Tibial artery (tissue), 4 donors: ENCODE measurements at regions not wholly inside any gene's neighbourhood (a gene's known extent, or its start where the extent isn't known, plus 50 kb on each side); places are given as distances from the start of the nearest gene placed in this dataset.
"Not testable (repeated sequence)": the region's sequence is repeated elsewhere in the genome, so short reads cannot be mapped to it uniquely, and the experiment has no call there.

ENCODE experiments used
- DNase-seq, 2 donors: peaks; one replicate each; pipeline ENCODE4 v3.0.0-alpha.2; 2019
- H3K27ac ChIP-seq, 2 donors: fragments of 200-600 bp; sonication (generic) in 1 of 2; 1 replicate in 1 of 2; 2 replicates in 1 of 2; pipeline ENCODE4 v1.5.1; 2018 to 2019; ENCODE audit warnings: mild to moderate bottlenecking in 1 of 2
- H3K27me3 ChIP-seq, 2 donors: fragments of 200-600 bp; sonication (generic) in 1 of 2; one replicate each; pipeline versions ENCODE4 v1.5.1 to v1.6.0; 2016 to 2019
- H3K36me3 ChIP-seq, 3 donors: fragments of 200-600 bp; sonication (generic) in 2 of 3; one replicate each; pipeline ENCODE4 v1.5.1; 2016 to 2019; ENCODE audit warnings: mild to moderate bottlenecking in 2 of 3
- H3K4me1 ChIP-seq, 4 donors: fragments of 200-600 bp; sonication (generic) in 2 of 4; 1 replicate in 3 of 4; 2 replicates in 1 of 4; pipeline ENCODE4 v1.5.1; 2016 to 2019
- H3K4me3 ChIP-seq, 2 donors: fragments of 200-600 bp; sonication (generic) in 1 of 2; 1 replicate in 1 of 2; 2 replicates in 1 of 2; pipeline ENCODE4 v1.5.1; 2018 to 2019; ENCODE audit warnings: mild to moderate bottlenecking in 2 of 2
- H3K9me3 ChIP-seq, 3 donors: fragments of 200-600 bp; sonication (generic) in 1 of 3; one replicate each; pipeline ENCODE4 v1.5.1; 2016 to 2019
- intact Hi-C: fragments of 100-400 bp; cut with DNase I; formaldehyde crosslinking; loops from one replicate; pipeline ENCODE4 v1.15.0; 2023; ENCODE audit warnings: low total_unique reads
- TF ChIP-seq, protein P1 (sequence below), 2 experiments: fragments of 200-600 bp in 1 of 2; fragments of 450-650 bp in 1 of 2; IDR thresholded peaks; one replicate each; pipeline ENCODE4 v1.5.1; 2017 to 2019; ENCODE audit warnings: antibody characterized with exemption in 2 of 2, mild to moderate bottlenecking in 1 of 2, moderate library complexity in 1 of 2

DNA sequence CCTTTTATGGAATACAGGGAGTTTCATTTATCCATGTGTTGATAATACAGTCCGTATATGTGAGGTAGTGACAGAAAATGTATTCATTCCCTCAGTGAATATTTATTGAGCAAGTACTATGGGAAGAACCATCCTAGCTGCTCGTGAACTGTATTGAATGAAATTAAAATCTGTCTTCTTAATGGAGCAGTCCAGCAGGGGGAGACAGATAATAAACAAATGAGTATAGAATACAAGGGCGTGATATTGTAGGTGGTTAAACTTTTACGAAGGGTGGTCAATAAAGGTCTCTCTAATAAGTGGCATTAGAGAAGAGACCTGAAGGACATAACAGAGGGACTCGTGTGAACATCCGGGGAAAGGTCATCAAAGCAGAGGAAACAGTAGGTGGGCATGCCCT is 62.7 kb upstream of the OSTN start:
- no peaks in the 10 kb centered on the region for H3K27me3 ChIP-seq
- TF ChIP-seq, protein P1, sequence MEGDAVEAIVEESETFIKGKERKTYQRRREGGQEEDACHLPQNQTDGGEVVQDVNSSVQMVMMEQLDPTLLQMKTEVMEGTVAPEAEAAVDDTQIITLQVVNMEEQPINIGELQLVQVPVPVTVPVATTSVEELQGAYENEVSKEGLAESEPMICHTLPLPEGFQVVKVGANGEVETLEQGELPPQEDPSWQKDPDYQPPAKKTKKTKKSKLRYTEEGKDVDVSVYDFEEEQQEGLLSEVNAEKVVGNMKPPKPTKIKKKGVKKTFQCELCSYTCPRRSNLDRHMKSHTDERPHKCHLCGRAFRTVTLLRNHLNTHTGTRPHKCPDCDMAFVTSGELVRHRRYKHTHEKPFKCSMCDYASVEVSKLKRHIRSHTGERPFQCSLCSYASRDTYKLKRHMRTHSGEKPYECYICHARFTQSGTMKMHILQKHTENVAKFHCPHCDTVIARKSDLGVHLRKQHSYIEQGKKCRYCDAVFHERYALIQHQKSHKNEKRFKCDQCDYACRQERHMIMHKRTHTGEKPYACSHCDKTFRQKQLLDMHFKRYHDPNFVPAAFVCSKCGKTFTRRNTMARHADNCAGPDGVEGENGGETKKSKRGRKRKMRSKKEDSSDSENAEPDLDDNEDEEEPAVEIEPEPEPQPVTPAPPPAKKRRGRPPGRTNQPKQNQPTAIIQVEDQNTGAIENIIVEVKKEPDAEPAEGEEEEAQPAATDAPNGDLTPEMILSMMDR (IDR thresholded peaks at IDR 0.05) = no peak
- intact Hi-C loops = no loop called here
- no peaks in the 10 kb centered on the region for H3K36me3 ChIP-seq
- no peak for DNase-seq
- no peaks in the 10 kb centered on the region for H3K9me3 ChIP-seq
- no peak overlapping the region for H3K4me3 ChIP-seq
- no peaks in the 10 kb centered on the region for H3K4me1 ChIP-seq
- H3K27ac ChIP-seq = no peak overlapping the region

DNA sequence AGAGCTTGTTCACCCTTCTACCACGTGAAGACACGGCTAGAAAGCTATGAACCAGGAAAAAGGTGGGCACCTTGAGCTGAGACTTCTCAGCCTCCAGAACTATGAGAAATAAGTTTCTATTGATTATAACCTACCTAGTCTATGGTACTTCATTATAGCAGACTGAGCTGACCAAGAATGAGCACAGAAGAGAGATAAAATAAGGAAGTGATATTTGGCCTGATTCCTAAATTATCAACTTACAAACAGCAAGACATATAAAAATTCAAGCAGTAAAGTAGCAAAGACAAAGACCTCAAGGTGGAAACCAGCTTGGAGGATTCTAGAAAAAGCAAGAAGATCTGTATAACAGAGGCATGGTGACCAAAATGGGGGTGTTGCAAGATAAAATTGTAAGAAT is 63.9 kb upstream of the OSTN start:
- intact Hi-C loops = no loop called here
- TF ChIP-seq, protein P1 (IDR thresholded peaks at IDR 0.05) = no peak

GRCh38 chr3:191133359-191133758 is 65.7 kb upstream of the OSTN start:
- Histone ChIP-seq H3K9me3 (no peaks in the 10 kb centered on the region), H3K27me3 (no peaks in the 10 kb centered on the region), H3K4me3 (no peak overlapping the region), H3K4me1 (no peaks in the 10 kb centered on the region), H3K36me3 (no peaks in the 10 kb centered on the region), H3K27ac (no peak overlapping the region)
- DNase-seq = no peak
- TF ChIP-seq, protein P1 (IDR thresholded peaks at IDR 0.05) = no peak
- intact Hi-C loops = no loop called here

More for the DNA sequence above, 63.9 kb upstream of the OSTN start:
- no peaks in the 10 kb centered on the region for H3K4me1 ChIP-seq
- no peak for DNase-seq
- H3K27ac ChIP-seq = no peak overlapping the region
- H3K27me3 ChIP-seq = no peaks in the 10 kb centered on the region
- H3K9me3 ChIP-seq = no peaks in the 10 kb centered on the region
- H3K36me3 ChIP-seq = no peaks in the 10 kb centered on the region
- H3K4me3 ChIP-seq = no peak overlapping the region

- no peak overlapping the region for H3K4me3 ChIP-seq
- H3K9me3 ChIP-seq = no peaks in the 10 kb centered on the region
- TF ChIP-seq, protein P1 (IDR thresholded peaks at IDR 0.05) = no peak
- H3K27ac ChIP-seq = no peak overlapping the region
- intact Hi-C loops = no loop called here
- H3K4me1 ChIP-seq = no peaks in the 10 kb centered on the region
- no peak for DNase-seq
- H3K27me3 ChIP-seq = no peaks in the 10 kb centered on the region
- no peaks in the 10 kb centered on the region for H3K36me3 ChIP-seq
These were observed 67.7 kb upstream of the OSTN start for GRCh38 chr3:191131305-191131704.

DNA sequence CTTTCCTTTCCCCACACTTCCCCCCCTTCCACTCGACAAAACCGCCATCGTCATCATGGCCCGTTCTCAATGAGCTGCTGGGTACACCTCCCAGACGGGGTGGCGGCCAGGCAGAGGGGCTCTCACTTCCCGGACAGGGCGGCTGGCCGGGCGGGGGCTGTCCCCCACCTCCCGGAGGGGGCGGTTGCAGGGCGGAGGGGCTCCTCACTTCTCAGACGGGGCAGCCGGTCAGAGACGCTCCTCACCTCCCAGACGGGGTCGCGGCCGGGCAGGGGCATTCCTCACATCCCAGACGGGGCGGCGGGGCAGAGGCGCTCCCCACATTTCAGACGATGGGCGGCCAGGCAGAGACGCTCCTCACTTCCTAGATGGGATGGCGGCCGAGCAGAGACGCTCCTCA is 74.2 kb upstream of the OSTN start:
- H3K36me3 ChIP-seq, H3K27ac ChIP-seq, DNase-seq, intact Hi-C loops, H3K9me3 ChIP-seq, H3K27me3 ChIP-seq, H3K4me3 ChIP-seq, H3K4me1 ChIP-seq: not testable (repeated sequence)

GRCh38 chr3:191123946-191124345 is 75.1 kb upstream of the OSTN start:
- Histone ChIP-seq H3K4me1 (peaks cover 0 to 8% (median 0%) of the 10 kb centered on the region in 4 donors), H3K27ac (no peak overlapping the region), H3K36me3 (no peaks in the 10 kb centered on the region), H3K27me3 (no peaks in the 10 kb centered on the region), H3K9me3 (no peaks in the 10 kb centered on the region), H3K4me3 (no peak overlapping the region)
- TF ChIP-seq, protein P1 (IDR thresholded peaks at IDR 0.05) = no peak
- DNase-seq = no peak
- intact Hi-C loops = no loop called here
